HL-60 (cell line): ENCODE measurements at regions not wholly inside any gene's neighbourhood (a gene's known extent, or its start where the extent isn't known, plus 50 kb on each side); places are given as distances from the start of the nearest gene placed in this dataset.

Experiments
- GABPA ChIP-seq: IDR thresholded peaks from 2 replicates; pipeline ENCODE4 v1.6.1; 2012; ENCODE audit warnings: low read depth
- POLR2AphosphoS5 ChIP-seq: IDR thresholded peaks from 2 replicates; pipeline ENCODE4 v1.6.1; 2012; ENCODE audit warnings: low read depth
- TF ChIP-seq, protein P1 (sequence below): IDR thresholded peaks from one replicate; pipeline ENCODE4 v1.5.1; 2011; ENCODE audit warnings: low read length, control low read depth, inconsistent platforms; ENCODE audit not compliant: insufficient read depth

- no peak for TF ChIP-seq GABPA
- TF ChIP-seq, protein P1, sequence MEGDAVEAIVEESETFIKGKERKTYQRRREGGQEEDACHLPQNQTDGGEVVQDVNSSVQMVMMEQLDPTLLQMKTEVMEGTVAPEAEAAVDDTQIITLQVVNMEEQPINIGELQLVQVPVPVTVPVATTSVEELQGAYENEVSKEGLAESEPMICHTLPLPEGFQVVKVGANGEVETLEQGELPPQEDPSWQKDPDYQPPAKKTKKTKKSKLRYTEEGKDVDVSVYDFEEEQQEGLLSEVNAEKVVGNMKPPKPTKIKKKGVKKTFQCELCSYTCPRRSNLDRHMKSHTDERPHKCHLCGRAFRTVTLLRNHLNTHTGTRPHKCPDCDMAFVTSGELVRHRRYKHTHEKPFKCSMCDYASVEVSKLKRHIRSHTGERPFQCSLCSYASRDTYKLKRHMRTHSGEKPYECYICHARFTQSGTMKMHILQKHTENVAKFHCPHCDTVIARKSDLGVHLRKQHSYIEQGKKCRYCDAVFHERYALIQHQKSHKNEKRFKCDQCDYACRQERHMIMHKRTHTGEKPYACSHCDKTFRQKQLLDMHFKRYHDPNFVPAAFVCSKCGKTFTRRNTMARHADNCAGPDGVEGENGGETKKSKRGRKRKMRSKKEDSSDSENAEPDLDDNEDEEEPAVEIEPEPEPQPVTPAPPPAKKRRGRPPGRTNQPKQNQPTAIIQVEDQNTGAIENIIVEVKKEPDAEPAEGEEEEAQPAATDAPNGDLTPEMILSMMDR: no peak
- TF ChIP-seq POLR2AphosphoS5: no peak
Observed at GRCh38 chr21:40936771-40937261, 89.9 kb upstream of the DSCAM start.
